AG09309 (cell line): ENCODE measurements at regions not wholly inside any gene's neighbourhood (a gene's known extent, or its start where the extent isn't known, plus 50 kb on each side); places are given as distances from the start of the nearest gene placed in this dataset.

Source experiments
- DNase-seq: peaks from one replicate; pipeline ENCODE4 v3.0.0-alpha.2; 2010; ENCODE audit warnings: low read depth
- H3K4me3 ChIP-seq: 2 replicates; pipeline ENCODE4 v1.5.1; 2011; ENCODE audit warnings: mild to moderate bottlenecking, low read depth, low read length, moderate library complexity; ENCODE audit not compliant: control insufficient read depth
- TF ChIP-seq, protein P1 (sequence below): IDR thresholded peaks from 2 replicates; pipeline ENCODE4 v1.5.1; 2011; ENCODE audit warnings: mild to moderate bottlenecking, low read depth, low read length, inconsistent platforms; ENCODE audit not compliant: insufficient read depth, control insufficient read depth; ENCODE audit errors: missing control alignments

DNA sequence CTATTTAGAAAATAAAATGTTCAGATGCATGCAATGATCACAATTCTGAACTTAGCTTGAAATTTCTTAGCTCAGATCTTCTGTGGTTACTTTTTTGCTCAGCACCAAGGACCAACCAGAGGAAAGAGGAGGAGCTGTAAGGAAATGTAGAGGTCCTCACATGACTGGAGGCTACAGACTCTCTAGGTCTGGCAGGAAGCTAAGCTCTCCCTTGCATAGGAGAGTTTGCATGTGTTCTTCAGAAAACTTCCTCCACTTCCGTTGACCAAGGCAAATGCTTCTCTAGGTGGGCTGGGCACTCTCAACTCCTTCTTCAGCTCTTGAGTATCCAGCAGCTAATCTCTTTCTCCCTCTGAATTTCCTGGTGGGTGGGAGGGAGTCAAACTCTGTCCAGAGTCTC is 119.6 kb downstream of the BTC start:
- H3K4me3 ChIP-seq: no peak overlapping the region
- TF ChIP-seq, protein P1, sequence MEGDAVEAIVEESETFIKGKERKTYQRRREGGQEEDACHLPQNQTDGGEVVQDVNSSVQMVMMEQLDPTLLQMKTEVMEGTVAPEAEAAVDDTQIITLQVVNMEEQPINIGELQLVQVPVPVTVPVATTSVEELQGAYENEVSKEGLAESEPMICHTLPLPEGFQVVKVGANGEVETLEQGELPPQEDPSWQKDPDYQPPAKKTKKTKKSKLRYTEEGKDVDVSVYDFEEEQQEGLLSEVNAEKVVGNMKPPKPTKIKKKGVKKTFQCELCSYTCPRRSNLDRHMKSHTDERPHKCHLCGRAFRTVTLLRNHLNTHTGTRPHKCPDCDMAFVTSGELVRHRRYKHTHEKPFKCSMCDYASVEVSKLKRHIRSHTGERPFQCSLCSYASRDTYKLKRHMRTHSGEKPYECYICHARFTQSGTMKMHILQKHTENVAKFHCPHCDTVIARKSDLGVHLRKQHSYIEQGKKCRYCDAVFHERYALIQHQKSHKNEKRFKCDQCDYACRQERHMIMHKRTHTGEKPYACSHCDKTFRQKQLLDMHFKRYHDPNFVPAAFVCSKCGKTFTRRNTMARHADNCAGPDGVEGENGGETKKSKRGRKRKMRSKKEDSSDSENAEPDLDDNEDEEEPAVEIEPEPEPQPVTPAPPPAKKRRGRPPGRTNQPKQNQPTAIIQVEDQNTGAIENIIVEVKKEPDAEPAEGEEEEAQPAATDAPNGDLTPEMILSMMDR: no peak
- no peak for DNase-seq

DNA sequence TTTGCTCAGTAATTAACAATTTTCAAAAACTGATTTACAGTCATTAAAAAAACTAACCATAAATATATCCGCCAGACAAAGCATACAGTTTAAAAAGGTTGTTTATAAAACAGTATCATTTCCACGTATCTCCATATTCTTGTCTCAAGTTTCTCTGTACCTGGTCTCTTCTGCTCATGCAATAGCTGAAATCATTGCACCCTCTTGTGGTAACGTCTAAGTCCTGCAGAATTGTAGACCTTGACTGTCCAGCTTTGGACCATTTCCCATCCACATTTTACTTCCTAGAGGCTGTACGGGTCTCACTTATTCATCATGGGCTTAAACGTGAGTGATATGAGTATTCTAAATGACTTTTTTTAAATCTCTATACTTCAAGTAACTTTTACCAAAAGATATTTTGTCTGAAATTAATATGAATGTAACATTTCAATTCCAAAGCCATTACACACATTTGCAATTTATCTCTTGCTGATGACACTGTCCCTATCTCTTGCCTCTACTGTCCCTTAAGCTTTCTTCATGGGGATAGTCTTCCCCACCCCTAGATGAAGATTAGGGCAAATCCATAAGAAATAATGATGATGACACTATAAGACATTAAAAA is 118.5 kb downstream of the BTC start:
- no peak overlapping the region for H3K4me3 ChIP-seq
- peak; percentile 31 for DNase-seq
- TF ChIP-seq, protein P1: peak; percentile 82

- no peak overlapping the region for H3K4me3 ChIP-seq
- peak; percentile 75 for DNase-seq
- TF ChIP-seq, protein P1: no peak
Observed at GRCh38 chr4:74682567-74683359, 111.6 kb downstream of the BTC start.

- H3K4me3 ChIP-seq: no peak overlapping the region
- DNase-seq: no peak
- TF ChIP-seq, protein P1: no peak
Observed at GRCh38 chr4:74692972-74693371, 101.4 kb downstream of the BTC start.
